ENCODE measurements at regions not wholly inside any gene's neighbourhood (a gene's known extent, or its start where the extent isn't known, plus 50 kb on each side); places are given as distances from the start of the nearest gene placed in this dataset.

DNA sequence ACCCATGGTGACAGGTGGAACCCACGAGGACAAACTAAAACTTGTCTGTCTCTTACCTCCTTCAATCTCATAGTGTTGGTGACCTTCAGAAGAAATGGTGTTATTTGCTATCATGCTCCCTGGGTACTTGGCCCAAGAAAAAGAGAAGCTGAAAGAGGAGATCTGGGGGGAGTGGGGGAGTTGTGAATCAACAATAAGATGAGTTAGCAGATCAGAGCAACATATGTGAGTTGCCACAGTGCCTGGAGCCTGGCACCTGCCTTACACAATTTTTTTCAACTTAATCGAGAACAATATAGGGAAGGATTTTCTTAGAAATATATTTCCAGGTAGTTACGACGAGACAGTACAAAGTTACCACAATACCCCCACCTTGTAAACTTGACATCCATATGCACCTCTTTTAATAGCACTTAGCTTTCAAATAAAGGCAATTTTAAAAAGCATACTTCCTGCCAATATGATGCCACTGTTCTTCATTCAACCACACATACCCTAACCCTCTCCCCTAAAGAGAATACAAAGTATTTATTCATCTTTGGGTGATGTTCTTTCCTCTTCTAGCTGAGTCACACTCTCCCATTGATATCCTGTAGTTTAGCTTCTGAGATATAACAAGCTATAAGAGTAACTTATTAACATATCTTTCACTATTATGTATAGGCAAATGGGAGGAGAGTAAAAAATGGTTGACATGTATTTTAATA, 424.1 kb upstream of the OR4E1 start:
- DNase-seq (ENCODE audit: low read depth in 1 of 2, low spot score in 2 of 2): no peak
- Histone ChIP-seq H3K14ac (ENCODE audit: insufficient read length) (no peak overlapping the region), H3K79me2 (ENCODE audit: control insufficient read depth in 1 of 2, insufficient read depth in 2 of 2, low read length in 2 of 2) (no peaks in the 10 kb centered on the region), H4K5ac (ENCODE audit: insufficient read length, low read depth, low read length) (no peak overlapping the region), H2BK15ac (ENCODE audit: low read length) (no peak overlapping the region), H4K91ac (replicated peaks; ENCODE audit: insufficient read length, low read length) (no peak overlapping the region), H2BK5ac (ENCODE audit: low read depth, low read length) (no peak overlapping the region), H3K9ac (replicated peaks in 1 of 4; ENCODE audit: extremely low read depth in 1 of 4, low read depth in 3 of 4, low read length in 3 of 4) (no peak overlapping the region), H2BK20ac (ENCODE audit: low read length) (no peak overlapping the region), H2BK120ac (replicated peaks; ENCODE audit: low read depth, low read length) (no peak overlapping the region), H3K56ac (replicated peaks; ENCODE audit: insufficient read length, low read depth, low read length) (no peak overlapping the region), H3K27me3 (replicated peaks in 1 of 4; ENCODE audit: control insufficient read depth in 3 of 4, extremely low read depth in 1 of 4, insufficient read depth in 3 of 4, low read length in 3 of 4) (0 out of 7 replicates have a peak, but pooled peaks cover 0 to 2% (median 0%) of the 10 kb centered on the region in 4 experiments), H2AFZ (ENCODE audit: low read length) (no peak overlapping the region), H4K8ac (ENCODE audit: extremely low read depth, insufficient read depth, low read length) (no peak overlapping the region), H3K23me2 (ENCODE audit: low read depth, low read length) (no peaks in the 10 kb centered on the region), H3K23ac (ENCODE audit: insufficient read length) (no peak overlapping the region), H3K4ac (replicated peaks; ENCODE audit: insufficient read length, low read depth, low read length) (no peak overlapping the region), H3K36me3 (ENCODE audit: control insufficient read depth in 2 of 4, insufficient read depth in 4 of 4, low read length in 3 of 4) (no peaks in the 10 kb centered on the region), H3K27ac (ENCODE audit: low read depth, low read length) (no peak overlapping the region), H3K4me1 (replicated peaks in 1 of 4; ENCODE audit: control insufficient read depth in 3 of 4, insufficient read depth in 4 of 4, low read length in 3 of 4) (peaks cover 0 to 4% (median 0%) of the 10 kb centered on the region in 4 experiments; a peak in 1 of 7 replicates), H2BK12ac (ENCODE audit: low read depth, low read length) (no peak overlapping the region), H4K20me1 (replicated peaks in 1 of 2; ENCODE audit: control insufficient read depth in 1 of 2, insufficient read depth in 2 of 2, low read length in 2 of 2) (no peaks in the 10 kb centered on the region), H2AK5ac (ENCODE audit: low read depth, low read length) (no peak overlapping the region), H3K79me1 (ENCODE audit: low read depth, low read length) (no peaks in the 10 kb centered on the region), H3K18ac (ENCODE audit: extremely low read depth, low read length) (no peak overlapping the region), H3K4me3 (ENCODE audit: extremely low read depth in 1 of 4, insufficient read depth in 2 of 4, low read depth in 3 of 4, low read length in 4 of 4) (no peak overlapping the region), H3K9me3 (ENCODE audit: insufficient read depth in 2 of 2, low read depth in 1 of 2, low read length in 1 of 2) (no peaks in the 10 kb centered on the region), H3K4me2 (ENCODE audit: insufficient read depth in 1 of 2, low read depth in 2 of 2, low read length in 2 of 2) (no peak overlapping the region)
- no peak for FAIRE-seq
- CTCF ChIA-PET (ENCODE audit: partially characterized antibody): interaction anchor here (0.5 to 5.9 kb wide), 12 partner anchors 9 to 186 kb away, joined by 3 to 39 read pairs (median 4); no protein-coding TSS in a partner anchor
- 84% methylated on average over 4 of the region's 4 CpGs; no CpG with 5 or more reads in 1 of the 2 experiments for whole genome bisulfite sequencing, 2 experiments (ENCODE audit: extremely low coverage in 1 of 2, insufficient coverage in 1 of 2, insufficient read length in 1 of 2, insufficient replicate concordance in 2 of 2, low coverage in 1 of 2, low lambda C conversion rate in 2 of 2, missing lambda C conversion rate in 1 of 2)
- POLR2A ChIA-PET (ENCODE audit: partially characterized antibody): no interaction called here
- TF ChIP-seq NANOG (IDR thresholded peaks at IDR 0.05; ENCODE audit: insufficient read depth, low read depth, low read length, poor library complexity, severe bottlenecking) (no peak), SP1 (IDR thresholded peaks at IDR 0.05; ENCODE audit: low read depth, low read length) (no peak), CBX5 (IDR thresholded peaks at IDR 0.05; ENCODE audit: low read depth, low read length) (no peak), EP300 (IDR thresholded peaks at IDR 0.05; ENCODE audit: borderline replicate concordance in 1 of 2, low read depth in 2 of 2, low read length in 2 of 2) (no peak), SP2 (IDR thresholded peaks at IDR 0.05; ENCODE audit: low read length) (no peak), ASH2L (IDR thresholded peaks at IDR 0.05; ENCODE audit: low read length) (no peak)
